Neural cell (in vitro differentiated cells): ENCODE measurements at regions not wholly inside any gene's neighbourhood (a gene's known extent, or its start where the extent isn't known, plus 50 kb on each side); places are given as distances from the start of the nearest gene placed in this dataset.

Experiments used
- H2AFZ ChIP-seq: fragments of 200-600, 300-800 bp; sonication (generic), shearing (Covaris generic); 2 replicates; pipeline ENCODE4 v1.6.0; 2014; ENCODE audit warnings: low read depth, mild to moderate bottlenecking, antibody characterized with exemption, low read length, moderate library complexity
- H3F3A ChIP-seq: fragments of 200-600 bp; shearing (Covaris generic); 2 replicates; pipeline ENCODE4 v1.6.1; 2016; ENCODE audit warnings: mild to moderate bottlenecking, moderate library complexity, mixed read lengths, antibody characterized with exemption, low read length; ENCODE audit not compliant: insufficient read depth, poor library complexity, severe bottlenecking
- H3K27ac ChIP-seq: fragments of 200-600, 300-800 bp; sonication (generic), shearing (Covaris generic); 2 replicates; pipeline ENCODE4 v1.5.1; 2014; ENCODE audit warnings: mild to moderate bottlenecking, low read length, moderate library complexity
- H3K27me3 ChIP-seq: fragments of 300-800, 200-600 bp; sonication (generic), shearing (Covaris generic); 2 replicates; pipeline ENCODE4 v1.6.0; 2014; ENCODE audit warnings: mild to moderate bottlenecking, low read depth, low read length, moderate library complexity; ENCODE audit not compliant: insufficient read depth
- H3K36me3 ChIP-seq: fragments of 300-800, 200-600 bp; sonication (generic), shearing (Covaris generic); 2 replicates; pipeline ENCODE4 v1.5.1; 2014; ENCODE audit warnings: mild to moderate bottlenecking, antibody characterized with exemption, low read length, moderate library complexity; ENCODE audit not compliant: insufficient read depth
- H3K4me2 ChIP-seq: fragments of 300-800, 200-600 bp; sonication (generic), shearing (Covaris generic); 2 replicates; pipeline ENCODE4 v1.6.0; 2014; ENCODE audit warnings: mild to moderate bottlenecking, low read length
- H3K4me3 ChIP-seq: fragments of 300-800, 200-600 bp; sonication (generic), shearing (Covaris generic); 2 replicates; pipeline ENCODE4 v1.5.1; 2014; ENCODE audit warnings: mild to moderate bottlenecking, low read length, moderate library complexity
- H3K79me2 ChIP-seq: fragments of 200-600 bp; shearing (Covaris generic); replicated peaks from 2 replicates; pipeline ENCODE4 v1.6.0; 2014; ENCODE audit warnings: mild to moderate bottlenecking, low read length, moderate library complexity; ENCODE audit not compliant: insufficient read depth
- H3K9ac ChIP-seq: fragments of 300-800, 200-600 bp; sonication (generic), shearing (Covaris generic); 2 replicates; pipeline ENCODE4 v1.6.1; 2016; ENCODE audit warnings: mild to moderate bottlenecking, low read length, mixed read lengths
- H3K9me2 ChIP-seq: fragments of 200-600 bp; shearing (Covaris generic); 2 replicates; pipeline ENCODE4 v1.6.1; 2016; ENCODE audit warnings: mild to moderate bottlenecking, low read length, mixed read lengths; ENCODE audit not compliant: insufficient read depth
- H3K9me3 ChIP-seq: fragments of 200-600, 300-800 bp; sonication (generic), shearing (Covaris generic); 2 replicates; pipeline ENCODE4 v1.6.1; 2016; ENCODE audit warnings: mild to moderate bottlenecking, mixed run types, low read length, moderate library complexity, mixed read lengths
- H4K20me1 ChIP-seq: fragments of 200-600 bp; shearing (Covaris generic); 2 replicates; pipeline ENCODE4 v1.6.1; 2016; ENCODE audit warnings: mild to moderate bottlenecking, mixed run types; ENCODE audit not compliant: insufficient read depth
- EP300 ChIP-seq: fragments of 450-650 bp; conservative IDR thresholded peaks from 2 replicates; pipeline ENCODE4 v1.6.1; 2014; ENCODE audit warnings: antibody characterized with exemption, mild to moderate bottlenecking, moderate library complexity; ENCODE audit not compliant: poor library complexity, severe bottlenecking
- EZH2 ChIP-seq: fragments of 200-600, 300-800 bp; shearing (Covaris generic), sonication (generic); IDR thresholded peaks from 2 replicates; pipeline ENCODE4 v1.6.1; 2014; ENCODE audit warnings: antibody characterized with exemption, low read length, borderline replicate concordance, mild to moderate bottlenecking; ENCODE audit not compliant: insufficient read depth, poor library complexity, severe bottlenecking
- MXI1 ChIP-seq: fragments of 450-650 bp; conservative IDR thresholded peaks from 2 replicates; pipeline ENCODE4 v1.6.1; 2014; ENCODE audit warnings: antibody characterized with exemption, mild to moderate bottlenecking; ENCODE audit not compliant: poor library complexity, severe bottlenecking
- POLR2AphosphoS5 ChIP-seq: IDR thresholded peaks from 2 replicates; pipeline ENCODE4 v1.6.1; 2012
- RAD21 ChIP-seq: fragments of 450-650 bp; conservative IDR thresholded peaks from 2 replicates; pipeline ENCODE4 v1.6.1; 2014; ENCODE audit warnings: antibody characterized with exemption, mild to moderate bottlenecking, moderate library complexity
- SMC3 ChIP-seq: fragments of 450-650 bp; conservative IDR thresholded peaks from 2 replicates; pipeline ENCODE4 v1.6.1; 2014; ENCODE audit warnings: antibody characterized with exemption, mild to moderate bottlenecking, moderate library complexity; ENCODE audit not compliant: poor library complexity
- TAF1 ChIP-seq: IDR thresholded peaks from 2 replicates; pipeline ENCODE4 v1.6.1; 2012; ENCODE audit warnings: low read depth
- TF ChIP-seq, protein P1 (sequence below): fragments of 450-650 bp; IDR thresholded peaks from 2 replicates; pipeline ENCODE4 v1.5.1; 2014; ENCODE audit warnings: antibody characterized with exemption, mild to moderate bottlenecking, moderate library complexity; ENCODE audit not compliant: poor library complexity, severe bottlenecking
- TF ChIP-seq, protein P2 (sequence below): IDR thresholded peaks from 2 replicates; pipeline ENCODE4 v1.6.1; 2012; ENCODE audit warnings: borderline replicate concordance

DNA sequence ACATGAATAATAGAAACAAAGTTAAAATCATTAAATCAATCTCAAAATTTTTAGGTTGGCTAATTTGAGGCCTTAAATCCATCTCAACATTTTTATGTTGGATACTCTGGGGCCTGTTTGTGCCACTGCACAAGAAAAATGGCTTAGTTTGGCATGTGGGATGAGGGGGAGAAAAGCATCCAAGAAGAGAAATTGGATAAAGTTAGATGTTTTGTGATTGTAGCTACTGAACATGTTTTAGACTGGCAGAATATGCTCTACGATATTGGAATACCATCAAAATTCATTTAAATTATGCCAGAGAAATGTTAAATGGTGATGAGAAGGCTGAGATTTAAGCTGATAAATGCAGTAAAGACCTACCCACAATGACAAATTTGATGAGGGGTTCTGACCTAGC, 376.9 kb downstream of the CXXC4 start:
- Histone ChIP-seq H2AFZ (no peak overlapping the region), H3K9me3 (no peaks in the 10 kb centered on the region), H3K4me2 (no peak overlapping the region), H3K9ac (no peak overlapping the region), H3K27ac (no peak overlapping the region), H3K4me3 (no peak overlapping the region), H3K9me2 (no peaks in the 10 kb centered on the region), H4K20me1 (no peaks in the 10 kb centered on the region), H3K79me2 (no peaks in the 10 kb centered on the region), H3K27me3 (no peaks in the 10 kb centered on the region), H3F3A (no peaks in the 10 kb centered on the region), H3K36me3 (no peaks in the 10 kb centered on the region)
- no peak for TF ChIP-seq POLR2AphosphoS5
- TF ChIP-seq, protein P1, sequence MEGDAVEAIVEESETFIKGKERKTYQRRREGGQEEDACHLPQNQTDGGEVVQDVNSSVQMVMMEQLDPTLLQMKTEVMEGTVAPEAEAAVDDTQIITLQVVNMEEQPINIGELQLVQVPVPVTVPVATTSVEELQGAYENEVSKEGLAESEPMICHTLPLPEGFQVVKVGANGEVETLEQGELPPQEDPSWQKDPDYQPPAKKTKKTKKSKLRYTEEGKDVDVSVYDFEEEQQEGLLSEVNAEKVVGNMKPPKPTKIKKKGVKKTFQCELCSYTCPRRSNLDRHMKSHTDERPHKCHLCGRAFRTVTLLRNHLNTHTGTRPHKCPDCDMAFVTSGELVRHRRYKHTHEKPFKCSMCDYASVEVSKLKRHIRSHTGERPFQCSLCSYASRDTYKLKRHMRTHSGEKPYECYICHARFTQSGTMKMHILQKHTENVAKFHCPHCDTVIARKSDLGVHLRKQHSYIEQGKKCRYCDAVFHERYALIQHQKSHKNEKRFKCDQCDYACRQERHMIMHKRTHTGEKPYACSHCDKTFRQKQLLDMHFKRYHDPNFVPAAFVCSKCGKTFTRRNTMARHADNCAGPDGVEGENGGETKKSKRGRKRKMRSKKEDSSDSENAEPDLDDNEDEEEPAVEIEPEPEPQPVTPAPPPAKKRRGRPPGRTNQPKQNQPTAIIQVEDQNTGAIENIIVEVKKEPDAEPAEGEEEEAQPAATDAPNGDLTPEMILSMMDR = no peak
- no peak for TF ChIP-seq EP300
- TF ChIP-seq SMC3 = no peak
- no peak for TF ChIP-seq EZH2
- no peak for TF ChIP-seq TAF1
- no peak for TF ChIP-seq MXI1

DNA sequence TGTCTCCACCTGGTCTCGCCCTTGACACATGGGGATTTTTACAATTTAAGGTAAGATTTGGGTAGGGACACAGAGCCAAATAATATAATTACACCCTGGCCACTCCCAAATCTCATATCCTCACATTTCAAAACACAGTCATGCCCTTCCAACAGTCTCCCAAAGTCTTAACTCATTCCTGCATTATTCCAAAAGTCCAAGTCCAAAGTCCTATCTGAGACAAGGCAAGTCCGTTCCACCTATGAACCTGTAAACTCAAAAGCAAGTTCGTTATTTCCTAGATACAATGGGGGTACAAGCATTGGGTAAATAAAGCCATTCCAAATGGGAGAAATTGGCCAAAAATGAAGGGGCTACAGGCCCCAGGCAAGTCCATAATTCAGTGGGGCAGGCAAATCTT, 380.8 kb downstream of the CXXC4 start:
- no peak overlapping the region for H3K4me2 ChIP-seq
- H2AFZ ChIP-seq = no peak overlapping the region
- TF ChIP-seq EZH2 (no peak), SMC3 (no peak), TAF1 (no peak), POLR2AphosphoS5 (no peak), EP300 (no peak), MXI1 (no peak), RAD21 (no peak)
- TF ChIP-seq, protein P1 = no peak
- TF ChIP-seq, protein P2, sequence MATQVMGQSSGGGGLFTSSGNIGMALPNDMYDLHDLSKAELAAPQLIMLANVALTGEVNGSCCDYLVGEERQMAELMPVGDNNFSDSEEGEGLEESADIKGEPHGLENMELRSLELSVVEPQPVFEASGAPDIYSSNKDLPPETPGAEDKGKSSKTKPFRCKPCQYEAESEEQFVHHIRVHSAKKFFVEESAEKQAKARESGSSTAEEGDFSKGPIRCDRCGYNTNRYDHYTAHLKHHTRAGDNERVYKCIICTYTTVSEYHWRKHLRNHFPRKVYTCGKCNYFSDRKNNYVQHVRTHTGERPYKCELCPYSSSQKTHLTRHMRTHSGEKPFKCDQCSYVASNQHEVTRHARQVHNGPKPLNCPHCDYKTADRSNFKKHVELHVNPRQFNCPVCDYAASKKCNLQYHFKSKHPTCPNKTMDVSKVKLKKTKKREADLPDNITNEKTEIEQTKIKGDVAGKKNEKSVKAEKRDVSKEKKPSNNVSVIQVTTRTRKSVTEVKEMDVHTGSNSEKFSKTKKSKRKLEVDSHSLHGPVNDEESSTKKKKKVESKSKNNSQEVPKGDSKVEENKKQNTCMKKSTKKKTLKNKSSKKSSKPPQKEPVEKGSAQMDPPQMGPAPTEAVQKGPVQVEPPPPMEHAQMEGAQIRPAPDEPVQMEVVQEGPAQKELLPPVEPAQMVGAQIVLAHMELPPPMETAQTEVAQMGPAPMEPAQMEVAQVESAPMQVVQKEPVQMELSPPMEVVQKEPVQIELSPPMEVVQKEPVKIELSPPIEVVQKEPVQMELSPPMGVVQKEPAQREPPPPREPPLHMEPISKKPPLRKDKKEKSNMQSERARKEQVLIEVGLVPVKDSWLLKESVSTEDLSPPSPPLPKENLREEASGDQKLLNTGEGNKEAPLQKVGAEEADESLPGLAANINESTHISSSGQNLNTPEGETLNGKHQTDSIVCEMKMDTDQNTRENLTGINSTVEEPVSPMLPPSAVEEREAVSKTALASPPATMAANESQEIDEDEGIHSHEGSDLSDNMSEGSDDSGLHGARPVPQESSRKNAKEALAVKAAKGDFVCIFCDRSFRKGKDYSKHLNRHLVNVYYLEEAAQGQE = no peak
- H3K9me3 ChIP-seq = no peaks in the 10 kb centered on the region
- H3K79me2 ChIP-seq = no peaks in the 10 kb centered on the region
- no peaks in the 10 kb centered on the region for H4K20me1 ChIP-seq
- no peaks in the 10 kb centered on the region for H3K36me3 ChIP-seq
- no peaks in the 10 kb centered on the region for H3K9me2 ChIP-seq
- no peaks in the 10 kb centered on the region for H3F3A ChIP-seq
- H3K27me3 ChIP-seq = no peaks in the 10 kb centered on the region
- H3K4me3 ChIP-seq = no peak overlapping the region
- no peak overlapping the region for H3K9ac ChIP-seq
- no peak overlapping the region for H3K27ac ChIP-seq
